ENCODE measurements at regions not wholly inside any gene's neighbourhood (a gene's known extent, or its start where the extent isn't known, plus 50 kb on each side); places are given as distances from the start of the nearest gene placed in this dataset.

GRCh38 chr1:60765204-60765603 lies 317.2 kb upstream of the NFIA start (continued):
- TF ChIP-seq EZH2 (IDR thresholded peaks at IDR 0.05; ENCODE audit: borderline replicate concordance, insufficient read depth, low read length, poor library complexity, severe bottlenecking): no peak

- no peak overlapping the region for H3K27ac ChIP-seq (ENCODE audit: low read length)
- no peak overlapping the region for H3K9ac ChIP-seq (ENCODE audit: low read length)
- no peaks in the 10 kb centered on the region for H3K79me2 ChIP-seq (replicated peaks; ENCODE audit: insufficient read depth, low read length)
- TF ChIP-seq SMC3 (conservative IDR thresholded peaks at IDR 0.05; ENCODE audit: poor library complexity) (no peak), CTCF (IDR thresholded peaks at IDR 0.05; ENCODE audit: poor library complexity, severe bottlenecking) (no peak), RAD21 (conservative IDR thresholded peaks at IDR 0.05) (no peak), MXI1 (conservative IDR thresholded peaks at IDR 0.05; ENCODE audit: poor library complexity, severe bottlenecking) (no peak), EZH2 (IDR thresholded peaks at IDR 0.05; ENCODE audit: borderline replicate concordance, insufficient read depth, low read length, poor library complexity, severe bottlenecking) (no peak), REST (IDR thresholded peaks at IDR 0.05; ENCODE audit: borderline replicate concordance) (no peak)
- H3K9me3 ChIP-seq (ENCODE audit: low read length): no peaks in the 10 kb centered on the region
- no peaks in the 10 kb centered on the region for H3K27me3 ChIP-seq (ENCODE audit: insufficient read depth, low read depth, low read length)
- no peaks in the 10 kb centered on the region for H3K9me2 ChIP-seq (ENCODE audit: insufficient read depth, low read length)
- H3K4me2 ChIP-seq (ENCODE audit: low read length): no peak overlapping the region
- H3K4me3 ChIP-seq (ENCODE audit: low read length): no peak overlapping the region
- no peaks in the 10 kb centered on the region for H4K20me1 ChIP-seq (ENCODE audit: insufficient read depth)
- H3F3A ChIP-seq (ENCODE audit: insufficient read depth, low read length, poor library complexity, severe bottlenecking): no peaks in the 10 kb centered on the region
- H3K36me3 ChIP-seq (ENCODE audit: insufficient read depth, low read length): no peaks in the 10 kb centered on the region
- H2AFZ ChIP-seq (ENCODE audit: low read depth, low read length): no peak overlapping the region
Observed at GRCh38 chr1:60764489-60764888, 317.9 kb upstream of the NFIA start.

GRCh38 chr1:60763741-60764140 lies 318.6 kb upstream of the NFIA start:
- no peaks in the 10 kb centered on the region for H3K36me3 ChIP-seq (ENCODE audit: insufficient read depth, low read length)
- H3K4me2 ChIP-seq (ENCODE audit: low read length): no peak overlapping the region
- no peaks in the 10 kb centered on the region for H3K9me2 ChIP-seq (ENCODE audit: insufficient read depth, low read length)
- H3K9me3 ChIP-seq (ENCODE audit: low read length): no peaks in the 10 kb centered on the region
- no peak overlapping the region for H2AFZ ChIP-seq (ENCODE audit: low read depth, low read length)
- no peak overlapping the region for H3K4me3 ChIP-seq (ENCODE audit: low read length)
- no peaks in the 10 kb centered on the region for H3K79me2 ChIP-seq (replicated peaks; ENCODE audit: insufficient read depth, low read length)
- H3F3A ChIP-seq (ENCODE audit: insufficient read depth, low read length, poor library complexity, severe bottlenecking): no peaks in the 10 kb centered on the region
- no peak overlapping the region for H3K9ac ChIP-seq (ENCODE audit: low read length)
- no peaks in the 10 kb centered on the region for H3K27me3 ChIP-seq (ENCODE audit: insufficient read depth, low read depth, low read length)
- no peaks in the 10 kb centered on the region for H4K20me1 ChIP-seq (ENCODE audit: insufficient read depth)
- H3K27ac ChIP-seq (ENCODE audit: low read length): no peak overlapping the region
- TF ChIP-seq REST (IDR thresholded peaks at IDR 0.05; ENCODE audit: borderline replicate concordance) (no peak), SMC3 (conservative IDR thresholded peaks at IDR 0.05; ENCODE audit: poor library complexity) (no peak), MXI1 (conservative IDR thresholded peaks at IDR 0.05; ENCODE audit: poor library complexity, severe bottlenecking) (no peak), TAF1 (IDR thresholded peaks at IDR 0.05; ENCODE audit: low read depth) (no peak), RAD21 (conservative IDR thresholded peaks at IDR 0.05) (no peak), CTCF (IDR thresholded peaks at IDR 0.05; ENCODE audit: poor library complexity, severe bottlenecking) (no peak), EP300 (conservative IDR thresholded peaks at IDR 0.05; ENCODE audit: poor library complexity, severe bottlenecking) (no peak), POLR2AphosphoS5 (IDR thresholded peaks at IDR 0.05) (no peak), EZH2 (IDR thresholded peaks at IDR 0.05; ENCODE audit: borderline replicate concordance, insufficient read depth, low read length, poor library complexity, severe bottlenecking) (no peak)
